ENCODE measurements at regions not wholly inside any gene's neighbourhood (a gene's known extent, or its start where the extent isn't known, plus 50 kb on each side); places are given as distances from the start of the nearest gene placed in this dataset.

DNA sequence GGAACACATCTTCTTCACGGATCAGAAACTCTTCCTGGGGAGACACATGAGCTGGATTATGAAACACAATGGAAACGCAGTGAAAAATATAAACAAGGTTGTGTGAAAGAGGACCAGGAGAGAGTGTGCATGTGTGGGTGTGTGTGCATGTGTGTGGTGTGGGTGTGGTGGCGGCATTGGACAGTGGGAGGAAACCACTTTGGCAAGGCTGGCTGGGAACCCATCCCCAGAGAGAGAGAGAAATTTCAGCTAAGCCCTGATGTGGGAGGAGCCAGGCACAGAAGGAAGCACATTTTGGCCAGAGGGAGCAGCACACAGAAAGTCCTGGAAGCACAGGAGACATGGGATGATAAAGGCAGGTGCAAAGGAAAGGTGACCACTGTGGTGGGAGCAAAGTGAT is 147.6 kb upstream of the COPS8 start:
- TF ChIP-seq POLR2A (IDR thresholded peaks at IDR 0.05) (no peak), POLR2AphosphoS5 (IDR thresholded peaks at IDR 0.05) (no peak), EP300 (IDR thresholded peaks at IDR 0.05) (no peak)
- TF ChIP-seq, protein P1, sequence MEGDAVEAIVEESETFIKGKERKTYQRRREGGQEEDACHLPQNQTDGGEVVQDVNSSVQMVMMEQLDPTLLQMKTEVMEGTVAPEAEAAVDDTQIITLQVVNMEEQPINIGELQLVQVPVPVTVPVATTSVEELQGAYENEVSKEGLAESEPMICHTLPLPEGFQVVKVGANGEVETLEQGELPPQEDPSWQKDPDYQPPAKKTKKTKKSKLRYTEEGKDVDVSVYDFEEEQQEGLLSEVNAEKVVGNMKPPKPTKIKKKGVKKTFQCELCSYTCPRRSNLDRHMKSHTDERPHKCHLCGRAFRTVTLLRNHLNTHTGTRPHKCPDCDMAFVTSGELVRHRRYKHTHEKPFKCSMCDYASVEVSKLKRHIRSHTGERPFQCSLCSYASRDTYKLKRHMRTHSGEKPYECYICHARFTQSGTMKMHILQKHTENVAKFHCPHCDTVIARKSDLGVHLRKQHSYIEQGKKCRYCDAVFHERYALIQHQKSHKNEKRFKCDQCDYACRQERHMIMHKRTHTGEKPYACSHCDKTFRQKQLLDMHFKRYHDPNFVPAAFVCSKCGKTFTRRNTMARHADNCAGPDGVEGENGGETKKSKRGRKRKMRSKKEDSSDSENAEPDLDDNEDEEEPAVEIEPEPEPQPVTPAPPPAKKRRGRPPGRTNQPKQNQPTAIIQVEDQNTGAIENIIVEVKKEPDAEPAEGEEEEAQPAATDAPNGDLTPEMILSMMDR (IDR thresholded peaks at IDR 0.05), result no peak
